ENCODE measurements at regions not wholly inside any gene's neighbourhood (a gene's known extent, or its start where the extent isn't known, plus 50 kb on each side); places are given as distances from the start of the nearest gene placed in this dataset.

DNA sequence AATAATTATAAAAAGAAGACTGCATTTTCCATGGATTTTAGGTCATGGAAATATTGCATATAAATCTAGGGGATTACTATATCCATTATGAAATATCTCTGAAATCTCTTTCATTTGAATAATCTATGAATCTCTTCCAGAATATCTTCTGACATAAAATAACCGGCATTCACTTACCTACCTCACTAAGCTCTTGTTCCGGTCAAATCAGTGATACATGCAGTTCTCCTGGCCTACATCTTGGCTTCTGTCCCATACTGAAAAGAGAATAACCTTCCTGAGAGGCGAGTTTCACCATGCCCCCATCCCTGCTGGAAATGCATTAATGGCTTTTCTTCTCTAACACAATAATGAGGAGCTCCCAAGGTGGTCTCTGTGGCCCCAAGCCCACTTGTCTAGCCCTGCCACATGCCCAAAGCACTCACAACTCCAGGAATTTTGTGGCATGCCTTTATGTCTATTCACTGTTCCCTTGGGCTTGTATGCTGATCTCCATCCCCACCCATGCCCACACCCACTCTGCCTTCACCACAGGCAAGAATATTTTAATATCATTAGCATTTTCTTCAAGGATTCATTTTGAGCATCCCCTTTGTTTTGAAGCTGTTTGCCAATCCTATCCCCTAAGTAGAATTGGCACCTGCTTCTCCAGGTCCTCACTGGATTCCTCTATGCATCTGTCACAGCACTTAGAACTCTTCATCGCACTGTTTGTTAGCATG lies 401.6 kb downstream of the COG6 start:
- no peak for DNase-seq (ENCODE audit: missing footprints)
- intact Hi-C loops (cut with DNase I), result no loop called here
- no peak for ATAC-seq

DNA sequence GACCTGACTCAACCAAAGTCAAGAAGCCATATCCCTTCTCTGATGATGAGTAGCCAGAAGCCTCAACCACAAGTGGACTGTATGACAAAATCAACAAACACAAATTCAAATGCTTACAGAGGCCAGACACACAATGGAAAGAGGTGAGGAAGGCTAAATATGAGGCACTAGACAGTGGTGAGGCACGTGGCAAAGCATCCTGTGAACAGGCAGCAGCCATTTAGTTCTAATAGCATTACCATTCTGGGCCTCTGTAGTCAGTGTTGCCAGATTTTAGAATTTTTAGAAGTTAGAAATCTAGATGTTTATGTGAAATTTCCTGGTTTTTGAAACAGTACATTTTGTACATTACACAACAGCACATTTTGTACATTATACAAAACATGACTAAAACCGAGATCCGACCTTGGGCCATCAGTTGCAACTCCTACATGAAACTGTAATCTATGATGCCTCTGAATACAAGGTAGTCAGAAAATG lies 403.3 kb downstream of the COG6 start:
- intact Hi-C loops (cut with DNase I), result no loop called here
- DNase-seq (ENCODE audit: missing footprints), result no peak
- no peak for ATAC-seq

DNA sequence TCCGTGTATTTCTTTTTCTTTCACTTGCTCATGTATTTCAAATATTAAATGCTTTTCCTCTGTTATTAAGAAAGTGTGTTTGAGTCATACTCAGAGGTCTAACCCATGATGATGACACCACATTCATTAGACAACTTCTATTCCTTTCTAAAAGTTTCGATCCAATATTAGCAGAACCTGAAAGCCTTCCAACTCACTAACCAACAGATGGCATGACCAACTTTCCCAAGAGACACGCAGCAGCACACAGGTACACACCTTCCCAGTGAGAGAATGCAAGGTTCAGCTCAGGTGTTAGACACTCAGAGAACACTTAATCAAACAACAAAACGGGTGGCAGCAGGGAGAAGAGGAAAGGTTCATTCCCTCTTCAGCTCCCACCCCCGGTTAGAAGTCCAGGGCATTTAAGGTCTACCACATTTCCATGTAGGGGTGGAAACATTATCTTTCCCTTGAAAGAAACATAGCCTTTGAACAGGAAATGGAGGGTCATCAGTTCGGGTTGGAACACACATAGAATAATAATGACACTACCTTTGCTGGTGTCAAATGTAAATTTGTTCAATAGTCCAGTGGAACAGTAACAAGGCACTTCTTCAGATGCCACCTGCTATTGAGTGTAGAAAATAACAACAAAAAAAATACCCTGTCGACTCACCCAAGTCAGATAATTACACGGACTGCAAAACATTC lies 404.2 kb downstream of the COG6 start:
- ATAC-seq, result no peak
- intact Hi-C loops (cut with DNase I), result loop anchor here (10.0 kb wide), 1 partner anchor 285 kb away; no protein-coding TSS in a partner anchor
- no peak for DNase-seq (ENCODE audit: missing footprints)

DNA sequence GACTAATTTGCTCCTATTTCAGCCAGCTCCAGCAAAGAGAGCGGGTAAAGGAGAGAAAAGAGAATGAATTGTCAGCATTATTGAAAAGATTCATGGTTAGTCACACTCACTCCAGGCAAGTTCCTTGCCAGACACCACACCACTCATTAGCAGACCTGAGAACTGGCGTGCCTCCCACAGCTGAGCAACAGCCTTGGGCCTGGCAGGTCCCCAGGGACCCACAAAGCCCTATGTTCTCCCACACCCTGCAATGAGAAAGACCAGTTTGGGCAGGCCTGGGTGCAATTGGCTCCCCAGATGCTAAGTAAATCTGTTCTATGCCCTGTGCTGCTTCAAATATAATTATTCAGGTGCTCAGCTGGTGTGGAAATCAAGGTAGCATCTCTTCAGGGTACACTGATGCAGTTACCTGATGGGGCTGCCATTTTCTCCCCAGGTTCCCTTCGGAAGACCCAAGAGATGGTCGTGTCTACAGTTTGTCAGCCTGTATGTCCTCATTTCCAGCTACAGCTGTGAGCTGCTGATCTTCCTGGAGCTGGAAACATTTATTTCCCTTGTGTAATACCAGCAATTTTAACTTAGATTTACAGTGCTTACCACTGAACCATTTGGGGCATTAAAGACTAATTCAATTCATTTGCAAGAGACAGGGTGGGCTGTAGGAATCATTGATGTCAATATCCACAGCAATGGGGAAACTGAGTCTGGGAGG lies 405.0 kb downstream of the COG6 start:
- peak; percentile 56 for ATAC-seq
- peak; percentile 64 for DNase-seq (ENCODE audit: missing footprints)
- intact Hi-C loops (cut with DNase I), result loop anchor here (10.0 kb wide), 1 partner anchor 286 kb away; no protein-coding TSS in a partner anchor

DNA sequence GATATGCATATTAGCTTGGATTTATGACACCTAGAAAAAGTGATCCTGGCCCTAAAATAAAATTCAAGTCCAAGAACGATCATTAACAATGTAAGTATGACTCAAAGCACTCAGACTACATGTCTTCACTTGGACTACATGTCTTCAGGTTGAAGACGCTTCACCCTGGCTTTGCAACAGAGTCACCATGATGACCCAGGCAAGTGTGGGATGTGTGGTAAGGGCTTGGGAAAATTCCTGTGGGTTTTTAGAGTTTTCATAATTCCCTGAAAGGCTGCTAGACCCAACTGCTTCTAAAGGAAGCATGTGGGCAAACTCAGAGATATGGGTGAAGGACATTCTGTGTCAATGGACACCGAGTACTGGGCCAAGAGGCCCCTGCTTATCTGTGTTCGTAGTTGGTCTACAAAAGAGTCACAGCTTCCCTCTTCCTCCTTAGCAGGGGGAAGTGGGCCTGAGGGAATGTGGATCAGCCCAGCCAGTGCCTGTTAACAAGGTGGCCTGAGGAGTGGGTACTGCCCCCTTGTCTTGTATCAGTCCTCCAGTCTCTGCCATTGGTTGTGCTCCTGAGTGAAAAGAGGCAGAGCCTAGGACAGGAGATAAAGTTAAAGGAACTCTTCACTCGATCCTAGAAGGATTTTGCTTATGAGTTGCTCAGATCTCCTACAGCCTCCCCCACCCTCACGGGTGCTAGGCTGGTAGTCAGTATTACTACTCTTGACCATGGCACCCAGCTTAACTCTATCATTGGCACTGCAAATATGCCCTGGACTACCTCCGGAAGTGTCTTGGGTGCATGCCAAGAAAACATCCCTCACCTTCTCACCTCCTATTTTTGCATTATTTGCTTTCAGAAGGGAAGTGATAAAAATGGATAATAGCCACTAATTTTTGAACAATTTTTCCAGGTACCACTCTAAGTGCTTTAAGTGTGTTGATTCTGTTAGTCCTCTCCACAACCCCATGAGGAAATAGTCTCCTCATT lies 406.3 kb downstream of the COG6 start:
- ATAC-seq (no peak), DNase-seq (ENCODE audit: missing footprints) (no peak)
- intact Hi-C loops (cut with DNase I), result loop anchor here (10.0 kb wide), 1 partner anchor 287 kb away; no protein-coding TSS in a partner anchor

DNA sequence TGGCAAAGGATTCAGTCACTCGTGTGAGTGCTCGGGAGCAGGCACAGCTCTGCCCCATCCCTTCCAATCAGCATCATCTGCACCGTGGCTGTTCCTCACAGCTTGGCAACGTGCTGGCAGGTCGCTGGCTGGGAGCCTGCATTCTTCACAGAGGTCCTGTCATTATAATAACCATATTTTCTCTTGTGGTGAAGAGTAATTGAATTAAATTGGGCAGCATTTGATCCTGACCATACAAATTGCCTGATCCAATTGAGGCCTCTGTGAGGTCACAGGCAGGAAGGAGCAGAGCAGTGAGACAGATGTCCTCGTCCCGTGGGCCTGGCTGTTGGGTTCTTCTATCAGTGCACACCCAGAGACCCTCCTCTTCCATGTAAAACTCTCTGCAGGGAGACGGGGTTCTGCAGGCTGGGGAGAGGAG lies 407.8 kb downstream of the COG6 start:
- DNase-seq (ENCODE audit: missing footprints) (no peak), ATAC-seq (no peak)
- intact Hi-C loops (cut with DNase I), result loop anchor here (10.0 kb wide), 1 partner anchor 288 kb away; no protein-coding TSS in a partner anchor

DNA sequence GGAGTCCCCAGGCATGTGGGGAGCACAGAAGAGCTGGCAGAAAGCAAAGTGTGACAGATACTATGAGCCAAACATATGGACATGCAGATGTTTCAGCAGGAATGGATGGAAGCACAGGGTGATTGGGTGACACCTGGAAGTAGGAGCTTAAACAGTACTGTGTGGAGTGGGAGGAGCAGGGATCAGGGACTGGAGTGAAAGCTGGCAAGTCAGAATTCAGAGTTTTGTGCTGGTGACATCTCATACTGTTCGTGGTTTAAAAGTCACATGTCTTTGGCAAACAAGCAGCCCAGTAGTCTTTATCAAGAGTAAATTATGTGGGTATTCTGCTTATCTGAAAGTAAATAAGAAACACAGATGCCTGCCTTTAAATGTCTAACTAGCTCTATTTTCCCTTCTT lies 408.2 kb downstream of the COG6 start:
- intact Hi-C loops (cut with DNase I), result loop anchor here (10.0 kb wide), 1 partner anchor 289 kb away; no protein-coding TSS in a partner anchor
- DNase-seq (ENCODE audit: missing footprints) (no peak), ATAC-seq (no peak)

DNA sequence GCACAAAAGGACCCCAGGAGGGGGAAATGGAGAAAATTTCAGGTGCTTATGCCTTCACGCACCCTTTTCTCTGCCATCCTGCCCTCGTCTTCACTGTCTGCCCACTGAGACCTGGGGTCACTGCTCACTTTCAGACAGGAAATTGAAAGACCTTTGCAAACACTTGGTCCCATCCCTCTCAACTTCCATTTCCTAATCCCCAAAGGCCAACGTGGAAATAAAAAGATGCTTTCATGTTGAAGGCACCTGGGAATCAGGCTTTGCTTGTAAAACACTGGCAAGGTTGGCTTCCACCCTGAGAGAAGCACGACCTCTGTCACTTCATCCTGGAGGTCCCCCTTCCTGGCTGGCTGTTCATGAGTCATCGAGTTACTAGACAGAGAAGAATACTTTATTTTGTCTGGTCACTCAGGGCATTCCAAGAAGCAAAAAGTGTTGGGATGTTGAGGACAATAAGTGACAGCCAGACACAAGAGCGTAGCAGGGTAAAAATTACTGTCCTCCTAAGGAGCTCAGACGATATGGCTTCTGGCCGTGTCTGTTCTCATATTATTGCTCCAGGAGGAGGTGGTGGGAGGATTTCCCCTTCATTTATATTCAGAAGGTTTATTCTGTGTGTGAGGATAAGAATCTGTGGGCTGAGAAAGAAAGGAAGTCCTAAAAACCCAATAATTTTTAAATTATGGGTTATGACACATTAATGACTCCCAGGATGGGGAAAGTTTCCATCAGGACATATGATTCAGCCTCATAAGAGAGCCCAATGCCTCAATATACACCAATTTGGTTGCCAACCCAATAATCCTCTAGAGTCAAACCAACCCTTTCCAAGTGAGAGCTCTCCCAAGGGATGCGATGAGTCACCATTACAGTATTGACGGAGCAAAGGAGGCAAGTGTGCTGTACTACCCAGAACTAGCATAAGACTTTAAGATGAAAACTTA lies 409.0 kb downstream of the COG6 start:
- no peak for ATAC-seq
- intact Hi-C loops (cut with DNase I), result loop anchor here (10.0 kb wide), 1 partner anchor 290 kb away; no protein-coding TSS in a partner anchor
- DNase-seq (ENCODE audit: missing footprints), result no peak

DNA sequence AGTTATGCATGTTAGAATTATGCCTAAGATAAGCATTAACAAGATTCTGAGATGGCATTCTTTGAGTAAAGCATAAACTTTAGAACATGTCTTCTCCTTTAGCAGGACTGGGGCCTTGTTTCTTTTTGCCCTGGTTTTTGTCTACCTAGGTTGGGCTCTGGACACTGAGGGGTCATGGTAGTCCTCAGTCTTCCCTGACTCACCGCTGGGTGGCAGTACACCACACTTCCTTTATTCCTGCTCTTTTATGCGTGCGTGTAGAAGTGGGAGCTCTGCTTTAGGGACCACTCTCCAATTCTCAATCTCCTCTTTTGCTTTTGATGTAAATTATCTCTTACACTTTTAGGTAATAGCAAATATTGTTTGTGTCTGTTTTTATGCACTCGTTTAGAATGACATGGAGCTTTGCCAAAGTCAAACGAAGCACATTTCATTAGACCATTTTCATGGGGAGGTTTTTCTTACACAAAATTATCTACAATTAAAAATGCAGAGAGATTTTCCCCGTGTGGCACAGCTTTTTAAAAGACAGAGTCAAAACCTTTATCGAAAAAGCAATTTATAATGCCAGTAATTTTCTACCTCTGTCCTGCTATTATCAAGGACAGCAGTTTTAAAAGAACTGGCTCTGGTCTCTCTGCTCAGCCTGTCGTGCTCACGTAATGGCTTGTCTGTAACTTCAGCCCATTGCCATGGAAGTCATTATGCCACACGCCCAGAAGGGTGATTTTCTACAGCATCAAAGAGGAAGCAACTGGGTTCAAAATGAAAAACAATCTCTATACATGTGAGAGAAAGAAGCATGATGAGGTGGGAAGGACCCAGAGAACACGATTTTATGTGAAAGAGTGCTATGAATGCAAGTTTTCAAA lies 413.9 kb downstream of the COG6 start:
- no peak for DNase-seq (ENCODE audit: missing footprints)
- intact Hi-C loops (cut with DNase I), result loop anchor here (2.0 to 10.0 kb wide), 4 partner anchors 295 to 613 kb away; partner anchors contain the start of gene FOXO1
- ATAC-seq, result peak; percentile 96

DNA sequence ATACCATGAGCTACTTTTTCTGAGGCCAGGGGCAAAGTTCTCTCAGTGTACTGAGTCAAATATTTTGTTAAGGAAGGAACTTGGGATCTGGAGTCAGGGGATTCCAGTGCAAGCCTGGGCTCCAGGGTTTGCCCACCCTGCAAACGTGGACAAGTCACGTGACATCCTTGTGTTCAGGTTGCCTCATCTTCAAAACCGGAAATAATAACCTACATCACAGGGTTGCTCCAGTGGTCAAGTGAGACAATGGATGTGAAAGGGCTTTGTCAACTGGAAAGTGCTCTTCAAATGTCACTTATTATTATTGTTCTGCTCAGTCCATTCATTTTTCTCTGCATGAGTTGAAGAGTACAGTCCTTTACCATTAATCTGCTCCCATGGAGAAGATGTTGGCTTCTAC lies 414.9 kb downstream of the COG6 start:
- intact Hi-C loops (cut with DNase I), result loop anchor here (2.0 to 5.0 kb wide), 2 partner anchors 597 to 612 kb away; partner anchors contain the start of gene FOXO1
- no peak for ATAC-seq

DNA sequence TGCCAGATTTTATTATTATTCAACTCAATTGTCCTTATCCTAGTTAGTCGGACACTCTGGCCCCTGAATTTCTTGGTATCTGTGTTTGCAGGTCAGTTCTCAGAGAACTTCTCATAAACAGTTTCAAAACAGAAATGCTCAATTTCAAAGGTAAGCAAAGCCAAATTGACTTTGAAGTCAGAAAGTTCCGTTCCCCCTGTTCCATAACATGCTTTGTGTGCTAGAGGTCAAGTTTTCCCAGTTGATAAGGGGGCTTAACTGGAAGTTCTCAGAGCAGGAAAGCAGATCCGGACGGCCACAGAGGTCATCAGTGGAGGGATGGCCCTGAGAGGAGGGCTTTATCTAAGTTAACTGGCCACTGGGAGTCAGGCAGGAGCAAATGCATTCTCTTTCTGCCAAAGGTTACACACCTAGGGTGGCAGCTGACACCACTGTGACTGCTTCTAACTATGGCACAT lies 417.2 kb downstream of the COG6 start:
- ATAC-seq, result no peak
- no peak for DNase-seq (ENCODE audit: missing footprints)
- intact Hi-C loops (cut with DNase I), result loop anchor here (5.0 kb wide), 1 partner anchor 595 kb away; the partner anchor contains the start of gene FOXO1

More for the DNA sequence above, 414.9 kb downstream of the COG6 start:
- DNase-seq (ENCODE audit: missing footprints), result no peak

DNA sequence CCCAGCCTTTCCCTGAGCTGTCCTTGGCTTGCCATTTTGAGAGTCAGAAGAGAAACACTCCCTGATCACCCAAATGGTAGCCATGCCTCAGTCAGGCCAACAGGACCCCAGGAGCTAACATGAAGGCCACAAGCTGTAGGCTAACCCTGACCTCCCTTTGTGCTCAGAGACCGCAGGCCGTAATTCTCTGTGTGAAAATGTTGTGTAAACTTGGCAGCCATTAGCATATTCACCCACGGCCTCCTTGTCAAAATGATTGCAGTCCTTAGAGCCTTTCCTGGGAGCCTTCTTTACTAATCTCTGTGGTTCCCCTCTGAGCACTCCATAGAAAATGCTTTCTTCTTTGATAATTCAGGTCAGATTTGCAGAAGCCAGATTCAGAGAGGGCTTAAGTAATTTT lies 418.9 kb downstream of the COG6 start:
- intact Hi-C loops (cut with DNase I), result loop anchor here (5.0 kb wide), 1 partner anchor 593 kb away; the partner anchor contains the start of gene FOXO1
- ATAC-seq (peak; percentile 70), DNase-seq (ENCODE audit: missing footprints) (no peak)

DNA sequence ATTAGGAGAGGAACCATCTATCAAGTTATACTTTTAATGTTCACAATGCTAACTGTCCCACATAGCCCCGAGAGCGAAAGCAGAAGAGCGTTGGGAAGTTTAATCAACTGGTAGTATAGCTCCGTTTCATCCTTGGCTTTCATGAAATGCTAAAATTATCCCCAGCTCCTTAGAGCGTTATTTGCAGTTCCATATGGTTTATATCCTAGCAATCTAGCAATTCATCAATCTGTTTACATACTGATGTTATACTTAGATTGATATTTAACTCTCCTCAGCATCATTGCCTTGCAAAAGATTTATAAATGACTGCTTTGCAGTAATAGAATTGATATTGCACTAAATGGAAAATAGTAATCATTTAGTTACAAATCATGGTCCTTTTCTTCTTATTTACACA lies 419.8 kb downstream of the COG6 start:
- intact Hi-C loops (cut with DNase I), result no loop called here
- ATAC-seq, result no peak
- DNase-seq (ENCODE audit: missing footprints), result no peak

DNA sequence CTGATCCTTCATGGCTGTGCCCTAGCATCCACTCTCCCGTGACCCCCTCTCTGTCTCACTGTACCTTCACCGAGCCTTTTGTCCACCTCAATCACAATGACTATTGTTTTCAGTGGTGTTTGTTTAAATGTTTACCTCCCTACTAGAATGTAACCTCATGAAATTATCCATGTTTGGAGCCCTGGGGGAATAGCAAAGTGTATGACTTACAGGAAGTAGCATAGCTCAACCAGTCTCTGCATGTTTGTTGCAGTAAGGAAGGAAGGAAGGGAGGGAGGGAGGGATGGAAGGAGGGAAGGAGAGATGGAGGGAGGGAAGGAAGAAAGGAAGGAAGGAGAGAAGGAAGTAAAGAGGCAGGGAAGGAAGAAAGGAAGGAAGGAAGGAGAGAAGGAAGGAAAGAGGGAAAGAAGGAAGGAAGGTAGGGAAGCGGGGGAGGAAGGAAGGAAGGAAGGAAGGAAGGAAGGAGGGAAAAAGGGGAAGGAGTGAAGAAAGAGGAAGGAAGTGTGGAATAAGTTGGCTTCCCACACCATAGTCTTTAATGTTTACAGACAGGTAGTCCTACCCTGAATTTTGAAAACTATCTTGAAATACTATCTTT lies 421.4 kb downstream of the COG6 start:
- DNase-seq (ENCODE audit: missing footprints) (no peak), ATAC-seq (no peak)
- intact Hi-C loops (cut with DNase I), result no loop called here

DNA sequence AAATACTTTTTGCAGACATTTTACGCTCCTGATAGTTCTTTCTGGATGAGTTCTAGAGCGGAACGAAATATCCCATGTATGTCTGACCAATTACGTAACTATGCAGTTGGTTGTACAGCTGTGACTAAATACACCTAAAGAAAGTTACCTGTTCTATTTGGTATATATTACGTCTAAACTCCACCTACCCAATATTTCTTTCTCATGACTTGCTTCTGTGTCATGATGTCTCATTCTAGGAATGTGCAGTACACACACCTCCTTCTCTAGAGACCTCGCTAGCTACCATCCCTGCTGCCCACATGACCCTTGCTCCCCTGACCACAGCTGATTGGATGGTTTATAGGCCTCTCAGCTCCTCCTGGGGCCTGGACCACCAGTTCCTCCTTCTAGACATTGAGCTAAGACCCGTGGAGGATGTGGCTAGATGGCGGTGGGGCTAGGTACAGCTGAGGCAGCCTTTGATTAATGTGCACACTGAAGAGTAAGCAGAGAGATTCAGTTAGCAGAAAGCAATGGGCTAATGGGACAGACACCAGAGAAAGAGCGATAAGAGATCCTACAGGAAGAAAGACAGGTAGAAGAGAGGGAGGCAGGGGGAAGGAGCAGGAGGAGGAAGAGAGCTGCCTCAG lies 422.1 kb downstream of the COG6 start:
- ATAC-seq (no peak), DNase-seq (ENCODE audit: missing footprints) (no peak)
- intact Hi-C loops (cut with DNase I), result no loop called here
